ENCODE measurements at regions not wholly inside any gene's neighbourhood (a gene's known extent, or its start where the extent isn't known, plus 50 kb on each side); places are given as distances from the start of the nearest gene placed in this dataset.

GRCh38 chr4:154164931-154165839 is 326.4 kb downstream of the DCHS2 start:
- TF ChIP-seq ZNF331 (CRISPR knock-in tag; IDR thresholded peaks at IDR 0.05; ENCODE audit: low read depth) = no peak
- no peak for TF ChIP-seq ZNF114 (CRISPR knock-in tag; IDR thresholded peaks at IDR 0.05)
- no peak for TF ChIP-seq NANOG (IDR thresholded peaks at IDR 0.05; ENCODE audit: borderline replicate concordance)
- no peak for TF ChIP-seq CTCF (conservative IDR thresholded peaks at IDR 0.05; ENCODE audit: low read depth in 2 of 2)
- no peak for TF ChIP-seq EZH2 (IDR thresholded peaks at IDR 0.05; ENCODE audit: low read depth, unreplicated experiment)
- no peak for TF ChIP-seq EZH2phosphoT487 (IDR thresholded peaks at IDR 0.05; ENCODE audit: unreplicated experiment)
- no peak for TF ChIP-seq REST (IDR thresholded peaks at IDR 0.05; ENCODE audit: unreplicated experiment)
- TF ChIP-seq CREB1 (CRISPR knock-in tag; IDR thresholded peaks at IDR 0.05; ENCODE audit: low read depth) = no peak
- no peak for TF ChIP-seq ETS1 (IDR thresholded peaks at IDR 0.05)
- no peak for TF ChIP-seq ZNF462 (CRISPR knock-in tag; IDR thresholded peaks at IDR 0.05)
- TF ChIP-seq JUNB (IDR thresholded peaks at IDR 0.05; ENCODE audit: unreplicated experiment) = no peak
- TF ChIP-seq STAT1 (IDR thresholded peaks at IDR 0.05; ENCODE audit: unreplicated experiment) = no peak
- no peak for TF ChIP-seq POLR2AphosphoS5 (IDR thresholded peaks at IDR 0.05; ENCODE audit: low read depth)
- H3K27ac ChIP-seq (ENCODE audit: low read depth) = no peak overlapping the region
- Mint-ChIP-seq H3K9me3 (no peaks in the 10 kb centered on the region; the same call in 2 of the 3 replicates), H3K27me3 (ENCODE audit: insufficient read depth, low read depth, poor library complexity) (no peaks in the 10 kb centered on the region), H3K36me3 (ENCODE audit: low read depth) (no peaks in the 10 kb centered on the region), H3K4me1 (peaks cover 8% of the 10 kb centered on the region; the same call in 2 of the 3 replicates), H3K4me3 (no peak overlapping the region), H3K27ac (0 out of 2 replicates have a peak overlapping the region, but pooled peaks have one; percentile 13)
- DNase-seq (ENCODE audit: low spot score) (no peak), ATAC-seq (no peak)
- H3K27me3 ChIP-seq (ENCODE audit: insufficient read depth) = no peaks in the 10 kb centered on the region
- H2AFZ ChIP-seq = no peak overlapping the region
- H3K4me3 ChIP-seq = no peak overlapping the region
- no peaks in the 10 kb centered on the region for H3K79me2 ChIP-seq (replicated peaks; ENCODE audit: insufficient read depth)
- no peaks in the 10 kb centered on the region; the same call in 1 of the 2 replicates for H3K9me2 ChIP-seq (ENCODE audit: insufficient read depth)
- no peaks in the 10 kb centered on the region for H4K20me1 ChIP-seq (replicated peaks; ENCODE audit: insufficient read depth)
- no peaks in the 10 kb centered on the region for H3F3A ChIP-seq (replicated peaks; ENCODE audit: low read depth)
- H3K36me3 ChIP-seq (ENCODE audit: insufficient read depth) = no peaks in the 10 kb centered on the region
- no peak overlapping the region for H3K4me2 ChIP-seq
- no peaks in the 10 kb centered on the region for H3K4me1 ChIP-seq (ENCODE audit: insufficient read depth)
